ENCODE measurements at regions not wholly inside any gene's neighbourhood (a gene's known extent, or its start where the extent isn't known, plus 50 kb on each side); places are given as distances from the start of the nearest gene placed in this dataset.

DNA sequence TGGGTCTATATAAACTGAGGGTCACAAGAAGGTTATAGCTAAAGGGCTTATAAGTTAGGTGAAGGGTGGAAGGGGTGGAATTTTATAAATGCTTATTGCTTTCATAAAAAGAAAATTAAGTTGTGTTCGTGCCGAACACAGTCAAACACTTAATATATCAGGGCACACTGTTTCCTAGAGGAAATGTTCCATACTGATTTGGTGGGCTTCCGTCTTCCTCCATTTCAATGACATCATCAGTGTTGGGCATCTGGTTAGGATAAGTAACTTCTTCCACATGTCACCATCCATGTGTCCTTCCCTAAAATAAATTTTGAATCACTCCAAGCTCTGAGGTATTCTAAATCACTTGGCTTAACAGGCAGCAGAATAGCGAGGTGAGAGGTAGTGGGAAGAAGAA is 466.4 kb downstream of the MED13L start:
- Mint-ChIP-seq H3K4me3 (ENCODE audit: low read depth, unreplicated experiment) (no peak overlapping the region), H3K9me3 (ENCODE audit: low read depth, unreplicated experiment) (peaks cover 12% of the 10 kb centered on the region), H3K27me3 (ENCODE audit: unreplicated experiment) (no peaks in the 10 kb centered on the region), H3K36me3 (ENCODE audit: insufficient read depth, unreplicated experiment) (no peaks in the 10 kb centered on the region), H3K27ac (ENCODE audit: unreplicated experiment) (no peak overlapping the region), H3K4me1 (ENCODE audit: low read depth, unreplicated experiment) (no peaks in the 10 kb centered on the region)
- intact Hi-C loops (cut with micrococcal nuclease; ENCODE audit: unreplicated experiment): no loop called here
- DNase-seq: no peak
- CTCF ChIA-PET: interaction anchor here (0.6 kb wide), 1 partner anchor 10 kb away, joined by 3 read pairs; no protein-coding TSS in a partner anchor
- no TSS peak for BruUV-seq (replicated peaks)
- TF ChIP-seq, protein P1, sequence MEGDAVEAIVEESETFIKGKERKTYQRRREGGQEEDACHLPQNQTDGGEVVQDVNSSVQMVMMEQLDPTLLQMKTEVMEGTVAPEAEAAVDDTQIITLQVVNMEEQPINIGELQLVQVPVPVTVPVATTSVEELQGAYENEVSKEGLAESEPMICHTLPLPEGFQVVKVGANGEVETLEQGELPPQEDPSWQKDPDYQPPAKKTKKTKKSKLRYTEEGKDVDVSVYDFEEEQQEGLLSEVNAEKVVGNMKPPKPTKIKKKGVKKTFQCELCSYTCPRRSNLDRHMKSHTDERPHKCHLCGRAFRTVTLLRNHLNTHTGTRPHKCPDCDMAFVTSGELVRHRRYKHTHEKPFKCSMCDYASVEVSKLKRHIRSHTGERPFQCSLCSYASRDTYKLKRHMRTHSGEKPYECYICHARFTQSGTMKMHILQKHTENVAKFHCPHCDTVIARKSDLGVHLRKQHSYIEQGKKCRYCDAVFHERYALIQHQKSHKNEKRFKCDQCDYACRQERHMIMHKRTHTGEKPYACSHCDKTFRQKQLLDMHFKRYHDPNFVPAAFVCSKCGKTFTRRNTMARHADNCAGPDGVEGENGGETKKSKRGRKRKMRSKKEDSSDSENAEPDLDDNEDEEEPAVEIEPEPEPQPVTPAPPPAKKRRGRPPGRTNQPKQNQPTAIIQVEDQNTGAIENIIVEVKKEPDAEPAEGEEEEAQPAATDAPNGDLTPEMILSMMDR (IDR thresholded peaks at IDR 0.05; ENCODE audit: unreplicated experiment): no peak

DNA sequence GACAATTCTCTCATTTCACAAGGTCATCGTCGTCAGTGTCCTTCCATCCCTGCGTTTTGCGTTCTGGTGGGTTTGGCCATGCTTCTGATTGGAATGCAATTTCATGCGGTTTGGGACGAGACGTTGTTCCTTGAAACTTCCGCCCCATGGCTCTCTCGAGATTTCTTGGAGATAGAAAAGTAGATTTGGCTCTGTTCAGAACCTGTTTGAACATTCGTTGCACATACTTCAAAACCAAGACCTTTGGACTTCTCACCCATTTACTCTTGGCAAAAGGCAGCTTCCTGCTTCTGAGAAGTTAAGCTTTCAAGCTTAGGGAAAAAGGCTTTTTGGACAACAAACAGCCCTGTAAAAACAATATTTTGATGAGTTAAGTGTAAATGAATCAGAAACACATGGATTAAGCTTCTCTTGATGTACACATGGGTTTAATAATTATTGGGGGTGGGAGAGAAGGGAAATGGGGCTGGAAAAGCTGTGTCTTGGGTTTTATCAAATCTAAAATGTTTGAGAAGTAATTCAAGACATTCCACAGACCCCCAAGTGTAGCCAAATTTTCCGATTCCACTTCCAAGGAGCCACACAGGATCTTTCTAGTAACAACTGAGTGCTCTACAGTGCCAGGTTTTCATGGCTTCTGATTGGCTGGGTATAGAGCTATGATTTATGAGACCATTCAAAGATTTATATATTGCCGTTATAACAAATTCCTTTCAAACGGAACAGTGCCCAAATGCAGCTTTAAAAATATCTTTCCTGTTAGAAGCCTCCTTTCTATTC is 467.2 kb downstream of the MED13L start:
- DNase-seq: no peak
- intact Hi-C loops (cut with micrococcal nuclease; ENCODE audit: unreplicated experiment): no loop called here
- H3K9me3 Mint-ChIP-seq (ENCODE audit: low read depth, unreplicated experiment): peaks cover 14% of the 10 kb centered on the region
- BruUV-seq (replicated peaks): no TSS peak
- H3K27ac Mint-ChIP-seq (ENCODE audit: unreplicated experiment): no peak overlapping the region
- CTCF ChIA-PET: no interaction called here
- TF ChIP-seq, protein P1 (IDR thresholded peaks at IDR 0.05; ENCODE audit: unreplicated experiment): no peak
- no peaks in the 10 kb centered on the region for H3K4me1 Mint-ChIP-seq (ENCODE audit: low read depth, unreplicated experiment)
- H3K4me3 Mint-ChIP-seq (ENCODE audit: low read depth, unreplicated experiment): no peak overlapping the region
- no peaks in the 10 kb centered on the region for H3K27me3 Mint-ChIP-seq (ENCODE audit: unreplicated experiment)
- H3K36me3 Mint-ChIP-seq (ENCODE audit: insufficient read depth, unreplicated experiment): no peaks in the 10 kb centered on the region

DNA sequence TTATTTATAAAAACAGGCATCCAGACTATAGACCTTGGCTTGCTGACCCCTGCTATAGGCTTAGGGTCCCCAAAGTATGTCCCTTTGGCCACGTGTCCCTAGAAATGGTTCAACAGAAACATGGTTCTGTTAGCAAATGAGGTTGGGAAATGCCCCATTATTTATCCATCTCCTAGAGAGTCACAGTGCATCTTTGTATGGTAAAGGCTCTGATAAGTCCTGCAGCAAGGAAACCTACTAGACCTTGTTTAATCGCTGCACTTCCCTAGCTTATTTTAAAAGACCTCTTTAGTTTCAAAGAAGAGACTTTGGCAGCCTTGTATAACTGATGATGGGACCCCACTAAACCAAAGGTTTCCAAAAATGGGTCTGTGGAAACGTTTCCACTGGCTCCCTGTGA is 471.5 kb downstream of the MED13L start:
- CTCF ChIA-PET: no interaction called here
- no peaks in the 10 kb centered on the region for H3K4me1 Mint-ChIP-seq (ENCODE audit: low read depth, unreplicated experiment)
- intact Hi-C loops (cut with micrococcal nuclease; ENCODE audit: unreplicated experiment): no loop called here
- no peaks in the 10 kb centered on the region for H3K27me3 Mint-ChIP-seq (ENCODE audit: unreplicated experiment)
- H3K9me3 Mint-ChIP-seq (ENCODE audit: low read depth, unreplicated experiment): peaks cover 10% of the 10 kb centered on the region
- no TSS peak for BruUV-seq (replicated peaks)
- no peak overlapping the region for H3K4me3 Mint-ChIP-seq (ENCODE audit: low read depth, unreplicated experiment)
- no peak overlapping the region for H3K27ac Mint-ChIP-seq (ENCODE audit: unreplicated experiment)
- no peak for DNase-seq
- TF ChIP-seq, protein P1 (IDR thresholded peaks at IDR 0.05; ENCODE audit: unreplicated experiment): no peak
- no peaks in the 10 kb centered on the region for H3K36me3 Mint-ChIP-seq (ENCODE audit: insufficient read depth, unreplicated experiment)

DNA sequence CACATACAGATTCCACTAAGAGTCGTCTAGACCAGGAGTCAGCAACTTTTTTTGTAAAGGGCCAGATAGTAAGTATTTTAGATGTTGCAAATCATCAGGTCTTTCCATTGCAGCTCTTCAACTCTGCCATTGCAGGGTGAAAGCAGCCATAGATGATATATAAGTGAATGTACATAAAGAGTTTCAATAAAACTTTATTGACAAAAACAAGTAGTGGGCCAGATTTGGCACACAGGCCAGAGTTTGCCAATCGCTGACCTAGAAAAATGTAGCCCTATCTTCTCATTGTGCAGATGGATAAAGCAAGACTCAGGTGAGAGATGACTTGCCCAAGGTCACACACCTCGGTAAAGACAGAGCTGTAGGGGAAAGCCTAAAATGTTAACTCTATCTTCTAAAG is 474.7 kb downstream of the MED13L start:
- H3K27ac Mint-ChIP-seq (ENCODE audit: unreplicated experiment): no peak overlapping the region
- no peak overlapping the region for H3K4me3 Mint-ChIP-seq (ENCODE audit: low read depth, unreplicated experiment)
- intact Hi-C loops (cut with micrococcal nuclease; ENCODE audit: unreplicated experiment): no loop called here
- TF ChIP-seq, protein P1 (IDR thresholded peaks at IDR 0.05; ENCODE audit: unreplicated experiment): no peak
- H3K36me3 Mint-ChIP-seq (ENCODE audit: insufficient read depth, unreplicated experiment): no peaks in the 10 kb centered on the region
- DNase-seq: no peak
- peaks cover 10% of the 10 kb centered on the region for H3K9me3 Mint-ChIP-seq (ENCODE audit: low read depth, unreplicated experiment)
- H3K4me1 Mint-ChIP-seq (ENCODE audit: low read depth, unreplicated experiment): no peaks in the 10 kb centered on the region
- CTCF ChIA-PET: no interaction called here
- BruUV-seq (replicated peaks): no TSS peak
- no peaks in the 10 kb centered on the region for H3K27me3 Mint-ChIP-seq (ENCODE audit: unreplicated experiment)

Measured in Calu3 (cell line).